ENCODE measurements at regions not wholly inside any gene's neighbourhood (a gene's known extent, or its start where the extent isn't known, plus 50 kb on each side); places are given as distances from the start of the nearest gene placed in this dataset.
A peak's percentile ranks its signal among the peaks of the same experiment; 100 is the strongest.

GRCh38 chr16:13305019-13305755, 403.8 kb downstream of the SHISA9 start:
- no peak overlapping the region for H3K27ac ChIP-seq (ENCODE audit: low read length)

GRCh38 chr16:13306161-13306995, 405.0 kb downstream of the SHISA9 start:
- H4K20me1 ChIP-seq (ENCODE audit: insufficient read depth, low read length): no peaks in the 10 kb centered on the region
- TF ChIP-seq CTCF (IDR thresholded peaks at IDR 0.05; ENCODE audit: low read depth, low read length) (no peak), EZH2phosphoT487 (IDR thresholded peaks at IDR 0.05; ENCODE audit: low read depth) (no peak)
- H2AFZ ChIP-seq (ENCODE audit: low read depth, low read length): no peak overlapping the region
- no peak overlapping the region for H3K4me3 ChIP-seq (ENCODE audit: low read length)
- no peaks in the 10 kb centered on the region for H3K79me2 ChIP-seq (ENCODE audit: low read length)
- H3K9me3 ChIP-seq (ENCODE audit: insufficient read depth, low read length): no peaks in the 10 kb centered on the region
- no peaks in the 10 kb centered on the region for H3K27me3 ChIP-seq (ENCODE audit: low read depth, low read length)
- H3K4me1 ChIP-seq (ENCODE audit: low read length): peaks cover 33% of the 10 kb centered on the region
- no peak overlapping the region for H3K4me2 ChIP-seq (ENCODE audit: low read length)
- no peak overlapping the region for H3K27ac ChIP-seq (ENCODE audit: low read length)
- no peaks in the 10 kb centered on the region for H3K36me3 ChIP-seq (replicated peaks; ENCODE audit: low read depth, low read length)
- no peak overlapping the region for H3K9ac ChIP-seq (ENCODE audit: low read length)

More at GRCh38 chr16:13305019-13305755, 403.8 kb downstream of the SHISA9 start:
- Histone ChIP-seq H3K27me3 (ENCODE audit: low read depth, low read length) (no peaks in the 10 kb centered on the region), H3K9ac (ENCODE audit: low read length) (no peak overlapping the region), H3K4me1 (ENCODE audit: low read length) (peaks cover 33% of the 10 kb centered on the region), H3K36me3 (replicated peaks; ENCODE audit: low read depth, low read length) (no peaks in the 10 kb centered on the region), H3K4me3 (ENCODE audit: low read length) (peak overlapping the region; percentile 12; the same call in 1 of the 2 replicates), H3K4me2 (ENCODE audit: low read length) (peak overlapping the region; percentile 47), H3K9me3 (ENCODE audit: insufficient read depth, low read length) (no peaks in the 10 kb centered on the region), H4K20me1 (ENCODE audit: insufficient read depth, low read length) (no peaks in the 10 kb centered on the region), H3K79me2 (ENCODE audit: low read length) (no peaks in the 10 kb centered on the region), H2AFZ (ENCODE audit: low read depth, low read length) (no peak overlapping the region)
- TF ChIP-seq CTCF (IDR thresholded peaks at IDR 0.05; ENCODE audit: low read depth, low read length) (no peak), EZH2phosphoT487 (IDR thresholded peaks at IDR 0.05; ENCODE audit: low read depth) (no peak)

GRCh38 chr16:13307255-13307654, 405.9 kb downstream of the SHISA9 start:
- Histone ChIP-seq H3K36me3 (replicated peaks; ENCODE audit: low read depth, low read length) (no peaks in the 10 kb centered on the region), H3K4me3 (ENCODE audit: low read length) (no peak overlapping the region), H3K79me2 (ENCODE audit: low read length) (no peaks in the 10 kb centered on the region), H3K4me1 (ENCODE audit: low read length) (peaks cover 33% of the 10 kb centered on the region), H2AFZ (ENCODE audit: low read depth, low read length) (no peak overlapping the region), H3K4me2 (ENCODE audit: low read length) (no peak overlapping the region), H4K20me1 (ENCODE audit: insufficient read depth, low read length) (no peaks in the 10 kb centered on the region), H3K27ac (ENCODE audit: low read length) (no peak overlapping the region), H3K9ac (ENCODE audit: low read length) (no peak overlapping the region), H3K27me3 (ENCODE audit: low read depth, low read length) (no peaks in the 10 kb centered on the region), H3K9me3 (ENCODE audit: insufficient read depth, low read length) (no peaks in the 10 kb centered on the region)
- TF ChIP-seq EZH2phosphoT487 (IDR thresholded peaks at IDR 0.05; ENCODE audit: low read depth) (no peak), CTCF (IDR thresholded peaks at IDR 0.05; ENCODE audit: low read depth, low read length) (no peak)

- Histone ChIP-seq H3K4me2 (ENCODE audit: low read length) (no peak overlapping the region), H3K9me3 (ENCODE audit: insufficient read depth, low read length) (no peaks in the 10 kb centered on the region), H3K79me2 (ENCODE audit: low read length) (no peaks in the 10 kb centered on the region), H3K4me1 (ENCODE audit: low read length) (peaks cover 33% of the 10 kb centered on the region), H3K27me3 (ENCODE audit: low read depth, low read length) (no peaks in the 10 kb centered on the region), H3K9ac (ENCODE audit: low read length) (no peak overlapping the region), H2AFZ (ENCODE audit: low read depth, low read length) (no peak overlapping the region), H4K20me1 (ENCODE audit: insufficient read depth, low read length) (no peaks in the 10 kb centered on the region), H3K4me3 (ENCODE audit: low read length) (no peak overlapping the region), H3K36me3 (replicated peaks; ENCODE audit: low read depth, low read length) (no peaks in the 10 kb centered on the region), H3K27ac (ENCODE audit: low read length) (no peak overlapping the region)
- TF ChIP-seq EZH2phosphoT487 (IDR thresholded peaks at IDR 0.05; ENCODE audit: low read depth) (no peak), CTCF (IDR thresholded peaks at IDR 0.05; ENCODE audit: low read depth, low read length) (no peak)
Observed at GRCh38 chr16:13307851-13308250, 406.5 kb downstream of the SHISA9 start.

Measured in OCI-LY3 (cell line).